ENCODE measurements at regions not wholly inside any gene's neighbourhood (a gene's known extent, or its start where the extent isn't known, plus 50 kb on each side); places are given as distances from the start of the nearest gene placed in this dataset.

DNA sequence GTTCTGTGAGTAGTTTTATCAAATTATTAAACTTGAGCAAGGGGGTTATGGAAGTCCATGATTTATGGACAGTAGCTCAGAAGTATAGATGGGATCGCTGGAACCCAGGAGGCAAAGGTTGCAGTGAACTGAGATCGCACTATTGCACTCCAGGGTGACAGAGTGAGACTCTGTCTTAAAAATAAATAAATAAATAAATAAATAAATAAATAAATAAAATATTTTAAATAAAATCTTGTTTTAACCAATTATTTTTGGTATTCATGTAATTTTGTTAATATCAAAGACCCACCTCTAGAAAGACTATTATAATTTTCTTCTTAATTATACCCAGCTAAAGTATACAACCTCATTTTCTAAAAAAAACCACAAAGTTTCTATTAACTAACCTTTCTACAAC is 134.3 kb downstream of the ZNF37A start:
- TF ChIP-seq EZH2 (IDR thresholded peaks at IDR 0.05; ENCODE audit: borderline replicate concordance, low read depth, low read length, severe bottlenecking) (no peak), POLR2AphosphoS5 (IDR thresholded peaks at IDR 0.05; ENCODE audit: insufficient read depth, low read depth, low read length) (no peak), MYC (IDR thresholded peaks at IDR 0.05; ENCODE audit: low read depth, low read length) (no peak)
- TF ChIP-seq, protein P1, sequence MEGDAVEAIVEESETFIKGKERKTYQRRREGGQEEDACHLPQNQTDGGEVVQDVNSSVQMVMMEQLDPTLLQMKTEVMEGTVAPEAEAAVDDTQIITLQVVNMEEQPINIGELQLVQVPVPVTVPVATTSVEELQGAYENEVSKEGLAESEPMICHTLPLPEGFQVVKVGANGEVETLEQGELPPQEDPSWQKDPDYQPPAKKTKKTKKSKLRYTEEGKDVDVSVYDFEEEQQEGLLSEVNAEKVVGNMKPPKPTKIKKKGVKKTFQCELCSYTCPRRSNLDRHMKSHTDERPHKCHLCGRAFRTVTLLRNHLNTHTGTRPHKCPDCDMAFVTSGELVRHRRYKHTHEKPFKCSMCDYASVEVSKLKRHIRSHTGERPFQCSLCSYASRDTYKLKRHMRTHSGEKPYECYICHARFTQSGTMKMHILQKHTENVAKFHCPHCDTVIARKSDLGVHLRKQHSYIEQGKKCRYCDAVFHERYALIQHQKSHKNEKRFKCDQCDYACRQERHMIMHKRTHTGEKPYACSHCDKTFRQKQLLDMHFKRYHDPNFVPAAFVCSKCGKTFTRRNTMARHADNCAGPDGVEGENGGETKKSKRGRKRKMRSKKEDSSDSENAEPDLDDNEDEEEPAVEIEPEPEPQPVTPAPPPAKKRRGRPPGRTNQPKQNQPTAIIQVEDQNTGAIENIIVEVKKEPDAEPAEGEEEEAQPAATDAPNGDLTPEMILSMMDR (IDR thresholded peaks at IDR 0.05; ENCODE audit: extremely low read depth in 1 of 2, insufficient read depth in 1 of 2, low read depth in 1 of 2, low read length in 2 of 2) = no peak
- TF ChIP-seq, protein P2, sequence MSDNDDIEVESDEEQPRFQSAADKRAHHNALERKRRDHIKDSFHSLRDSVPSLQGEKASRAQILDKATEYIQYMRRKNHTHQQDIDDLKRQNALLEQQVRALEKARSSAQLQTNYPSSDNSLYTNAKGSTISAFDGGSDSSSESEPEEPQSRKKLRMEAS (IDR thresholded peaks at IDR 0.05; ENCODE audit: insufficient read depth, insufficient read length) = no peak

Data from endothelial cell of umbilical vein (primary cell).